ENCODE measurements at regions not wholly inside any gene's neighbourhood (a gene's known extent, or its start where the extent isn't known, plus 50 kb on each side); places are given as distances from the start of the nearest gene placed in this dataset.
A peak's percentile ranks its signal among the peaks of the same experiment; 100 is the strongest.
"Not testable (repeated sequence)": the region's sequence is repeated elsewhere in the genome, so short reads cannot be mapped to it uniquely, and the experiment has no call there.

DNA sequence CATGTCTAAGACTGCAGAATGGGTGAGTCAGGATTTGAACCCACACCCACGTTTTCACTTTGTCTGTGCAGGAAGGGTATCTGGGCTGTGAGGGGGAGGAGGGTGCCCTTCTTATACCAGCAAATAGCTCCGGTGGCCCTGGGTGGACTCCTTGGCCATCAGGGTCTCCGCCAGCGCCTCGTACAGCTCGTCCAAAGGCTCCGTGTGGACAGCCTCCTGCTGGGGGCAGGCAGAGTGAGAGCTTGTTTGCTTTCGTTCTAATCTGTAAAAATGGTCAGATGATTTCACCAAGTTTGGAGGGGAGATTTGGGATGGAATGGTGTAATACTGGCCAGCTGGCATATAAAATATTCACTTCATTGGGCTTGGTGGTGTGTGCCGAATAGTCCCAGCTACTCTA, 111.7 kb upstream of the CCZ1B start:
- not testable (repeated sequence) for DNase-seq (ENCODE audit: low read depth in 2 of 3, low spot score in 1 of 3)

DNA sequence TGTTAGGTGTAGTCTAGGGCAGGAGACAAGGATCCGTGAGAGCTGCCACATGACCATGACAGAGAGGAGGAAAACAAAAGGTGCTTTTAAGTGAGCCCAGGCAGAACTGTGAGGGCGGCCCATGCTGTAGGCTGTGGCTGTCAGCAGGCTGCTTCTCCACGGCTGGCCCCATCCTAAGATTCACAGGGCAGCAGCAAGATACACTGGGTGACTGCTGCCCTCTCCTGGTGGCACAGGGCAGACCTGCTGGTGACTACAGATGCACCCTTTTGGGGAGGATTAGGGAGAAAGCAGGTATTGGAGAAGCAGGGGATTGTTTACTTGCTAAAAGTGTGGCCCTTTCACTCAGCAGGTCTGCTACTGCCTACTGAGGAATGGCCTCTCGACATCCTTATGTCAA, 112.2 kb upstream of the CCZ1B start:
- peak in 1 of 3 donors; percentile 11 for DNase-seq (ENCODE audit: low read depth in 2 of 3, low spot score in 1 of 3)

GRCh38 chr7:6939126-6939525, 113.1 kb upstream of the CCZ1B start:
- not testable (repeated sequence) for DNase-seq (ENCODE audit: low read depth in 2 of 3, low spot score in 1 of 3)

GRCh38 chr7:6939896-6940295, 113.8 kb upstream of the CCZ1B start:
- not testable (repeated sequence) for DNase-seq (ENCODE audit: low read depth in 2 of 3, low spot score in 1 of 3)

GRCh38 chr7:6946873-6947272, 120.8 kb upstream of the CCZ1B start:
- DNase-seq (ENCODE audit: low read depth in 2 of 3, low spot score in 1 of 3) = not testable (repeated sequence)

GRCh38 chr7:6950231-6950630, 124.2 kb upstream of the CCZ1B start:
- not testable (repeated sequence) for DNase-seq (ENCODE audit: low read depth in 2 of 3, low spot score in 1 of 3)

GRCh38 chr7:6951553-6951952, 125.5 kb upstream of the CCZ1B start:
- DNase-seq (ENCODE audit: low read depth in 2 of 3, low spot score in 1 of 3) = not testable (repeated sequence)

GRCh38 chr7:6953138-6953797, 127.2 kb upstream of the CCZ1B start:
- not testable (repeated sequence) for DNase-seq (ENCODE audit: low read depth in 2 of 3, low spot score in 1 of 3)

- not testable (repeated sequence) for DNase-seq (ENCODE audit: low read depth in 2 of 3, low spot score in 1 of 3)
Measured at GRCh38 chr7:6953798-6954181, 127.7 kb upstream of the CCZ1B start.

- not testable (repeated sequence) for DNase-seq (ENCODE audit: low read depth in 2 of 3, low spot score in 1 of 3)
Measured at GRCh38 chr7:6955385-6955784, 129.3 kb upstream of the CCZ1B start.

DNA sequence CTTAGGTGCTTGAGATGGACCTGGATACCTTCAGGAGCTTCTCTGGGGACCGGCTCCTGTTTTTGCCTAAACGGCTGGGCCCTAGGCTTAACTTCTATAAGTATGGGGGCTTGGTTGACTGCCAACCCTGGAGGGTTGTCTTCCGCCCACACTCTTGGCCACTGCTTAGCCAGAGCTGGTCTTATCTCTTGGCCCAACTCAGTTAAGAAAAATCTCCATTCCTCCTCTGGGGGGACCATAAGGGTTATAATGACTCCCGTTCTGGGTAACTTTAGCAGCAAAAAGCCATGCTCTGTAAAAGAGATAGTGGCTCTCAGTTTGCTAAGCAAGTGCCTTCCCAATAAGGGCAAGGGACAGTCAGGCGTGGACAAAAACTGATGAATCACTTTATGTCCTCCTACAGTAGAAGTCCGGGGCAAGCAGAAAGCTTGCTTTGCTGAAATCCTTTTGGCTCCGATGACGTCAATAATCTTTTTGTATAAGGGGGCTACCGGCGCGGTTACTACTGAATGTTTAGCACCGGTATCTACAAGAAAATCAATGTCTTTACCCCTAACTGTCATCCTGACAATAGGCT, 130.0 kb upstream of the CCZ1B start:
- DNase-seq (ENCODE audit: low read depth in 2 of 3, low spot score in 1 of 3) = not testable (repeated sequence)

DNA sequence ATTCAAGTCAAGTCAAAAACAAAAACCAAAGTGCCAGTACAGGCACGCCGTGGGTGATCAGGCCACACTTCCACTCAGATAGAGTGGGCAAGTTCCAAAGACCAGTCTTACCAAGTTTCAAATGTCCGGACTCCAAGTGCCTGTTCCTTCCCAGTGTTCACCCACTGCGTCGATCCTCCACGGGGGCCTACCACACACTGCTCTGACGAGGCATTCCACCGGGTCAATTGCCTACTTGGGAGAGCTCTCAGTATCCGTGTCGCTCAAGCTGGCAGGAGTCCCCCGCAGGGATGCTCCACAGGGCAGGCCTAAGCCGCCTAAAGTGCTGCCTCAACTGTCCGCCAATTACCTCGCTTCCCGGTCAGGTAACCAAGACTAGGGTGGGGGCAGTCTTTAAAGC, 132.3 kb upstream of the CCZ1B start:
- not testable (repeated sequence) for DNase-seq (ENCODE audit: low read depth in 2 of 3, low spot score in 1 of 3)

GRCh38 chr7:6959942-6960341, 133.9 kb upstream of the CCZ1B start:
- DNase-seq (ENCODE audit: low read depth in 2 of 3, low spot score in 1 of 3) = not testable (repeated sequence)

DNA sequence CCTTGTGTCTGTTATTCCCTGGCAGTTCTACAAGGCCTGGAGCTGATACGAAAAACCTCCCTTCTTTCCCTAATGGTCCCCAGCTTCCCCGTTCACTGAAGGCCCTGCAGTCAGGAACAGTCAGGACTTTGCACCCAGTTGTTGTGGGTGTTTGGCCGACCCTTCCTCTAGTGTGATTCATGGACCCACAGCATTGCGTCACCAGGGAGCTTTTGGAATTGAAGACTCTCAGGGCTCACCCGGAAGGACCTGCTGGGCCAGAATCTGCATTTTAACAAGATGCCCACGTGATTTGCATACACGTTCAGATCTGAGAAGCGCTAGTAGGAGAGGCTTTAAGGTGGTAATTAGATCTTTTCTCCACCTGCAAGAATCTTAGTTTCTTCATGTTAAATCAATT, 136.8 kb upstream of the CCZ1B start:
- not testable (repeated sequence) for DNase-seq (ENCODE audit: low read depth in 2 of 3, low spot score in 1 of 3)

- DNase-seq (ENCODE audit: low read depth in 2 of 3, low spot score in 1 of 3) = peak; percentile 36 to 60 (median 52)
Measured at GRCh38 chr7:6965051-6965450, 139.0 kb upstream of the CCZ1B start.

GRCh38 chr7:6970180-6970579, 144.1 kb upstream of the CCZ1B start:
- not testable (repeated sequence) for DNase-seq (ENCODE audit: low read depth in 2 of 3, low spot score in 1 of 3)

GRCh38 chr7:6974876-6975275, 148.8 kb upstream of the CCZ1B start:
- DNase-seq (ENCODE audit: low read depth in 2 of 3, low spot score in 1 of 3) = not testable (repeated sequence)

DNA sequence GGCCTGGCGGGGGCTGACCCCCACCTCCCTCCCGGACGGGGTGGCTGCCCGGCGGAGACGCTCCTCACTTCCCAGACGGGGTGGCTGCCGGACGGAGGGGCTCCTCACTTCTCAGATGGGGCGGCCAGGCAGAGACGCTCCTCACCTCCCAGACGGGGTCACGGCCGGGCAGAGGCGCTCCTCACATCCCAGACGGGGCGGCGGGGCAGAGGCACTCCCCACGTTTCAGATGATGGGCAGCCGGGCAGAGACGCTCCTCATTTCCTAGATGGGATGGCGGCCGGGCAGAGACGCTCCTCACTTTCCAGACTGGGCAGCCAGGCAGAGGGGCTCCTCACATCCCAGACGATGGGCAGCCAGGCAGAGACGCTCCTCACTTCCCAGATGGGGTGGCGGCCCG, 149.3 kb upstream of the CCZ1B start:
- DNase-seq (ENCODE audit: low read depth in 2 of 3, low spot score in 1 of 3) = not testable (repeated sequence)

DNA sequence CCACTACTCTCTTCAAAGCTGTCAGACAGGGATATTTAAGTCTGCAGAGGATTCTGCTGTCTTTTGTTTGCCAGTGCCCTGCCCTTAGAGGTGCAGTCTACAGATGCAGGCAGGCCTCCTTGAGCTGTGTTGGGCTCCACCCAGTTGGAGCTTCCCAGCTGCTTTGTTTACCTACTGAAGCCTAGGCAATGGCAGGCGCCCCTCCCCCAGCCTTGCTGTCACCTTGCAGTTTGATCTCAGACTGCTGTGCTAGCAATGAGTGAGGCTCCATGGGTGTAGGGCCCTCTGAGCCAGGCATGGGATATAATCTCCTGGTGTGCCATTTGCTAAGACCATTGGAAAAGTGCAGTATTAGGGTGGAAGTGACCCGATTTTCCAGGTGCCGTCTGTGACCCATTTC, 151.3 kb upstream of the CCZ1B start:
- DNase-seq (ENCODE audit: low read depth in 2 of 3, low spot score in 1 of 3) = not testable (repeated sequence)

- not testable (repeated sequence) for DNase-seq (ENCODE audit: low read depth in 2 of 3, low spot score in 1 of 3)
Measured at GRCh38 chr7:6978326-6978725, 152.3 kb upstream of the CCZ1B start.

DNA sequence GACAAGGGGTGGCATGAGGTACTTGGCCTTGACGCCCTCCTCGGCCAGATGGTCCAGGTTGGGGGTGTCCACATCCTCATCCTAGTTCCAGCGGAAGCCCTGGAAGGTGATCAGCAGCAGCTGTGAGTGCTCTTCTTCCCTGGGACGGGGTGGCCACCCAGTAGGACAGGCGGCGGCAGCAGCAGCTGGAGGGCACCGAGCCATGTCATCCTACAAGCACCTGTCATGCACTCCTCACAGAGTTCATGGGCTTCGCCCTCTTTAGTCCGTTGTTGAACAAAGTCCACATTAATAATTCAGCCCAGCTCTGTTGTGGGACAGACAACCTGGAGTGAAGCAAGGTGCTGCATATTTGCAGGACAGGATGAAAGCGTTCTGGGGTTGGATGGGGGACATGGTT, 153.4 kb upstream of the CCZ1B start:
- not testable (repeated sequence) for DNase-seq (ENCODE audit: low read depth in 2 of 3, low spot score in 1 of 3)

GRCh38 chr7:6982375-6982774, 156.3 kb upstream of the CCZ1B start:
- DNase-seq (ENCODE audit: low read depth in 2 of 3, low spot score in 1 of 3) = not testable (repeated sequence)

GRCh38 chr7:6986892-6987291, 160.8 kb upstream of the CCZ1B start:
- DNase-seq (ENCODE audit: low read depth in 2 of 3, low spot score in 1 of 3) = not testable (repeated sequence)
